Peyer's patch (tissue), 4 donors: ENCODE measurements at regions not wholly inside any gene's neighbourhood (a gene's known extent, or its start where the extent isn't known, plus 50 kb on each side); places are given as distances from the start of the nearest gene placed in this dataset.

Source experiments
- DNase-seq, 3 donors: peaks; one replicate each; pipeline ENCODE4 v3.0.0-alpha.2; 2017 to 2019
- H3K27ac ChIP-seq, 4 donors: fragments of 200-600 bp; sonication (generic); one replicate each; pipeline ENCODE4 v1.5.1; 2016 to 2019
- H3K27me3 ChIP-seq, 2 donors: fragments of 200-600 bp; sonication (generic); one replicate each; pipeline ENCODE4 v1.5.1; 2019
- H3K36me3 ChIP-seq, 3 donors: fragments of 200-600 bp; sonication (generic); one replicate each; pipeline ENCODE4 v1.5.1; 2016 to 2019
- H3K4me1 ChIP-seq, 4 donors: fragments of 200-600 bp; sonication (generic); one replicate each; pipeline ENCODE4 v1.5.1; 2016 to 2019
- H3K4me3 ChIP-seq, 4 donors: fragments of 200-600 bp; sonication (generic); 1 replicate in 3 of 4; 2 replicates in 1 of 4; pipeline ENCODE4 v1.5.1; 2016 to 2019; ENCODE audit warnings: mild to moderate bottlenecking in 1 of 4
- H3K9me3 ChIP-seq, 4 donors: fragments of 200-600 bp; sonication (generic); one replicate each; pipeline ENCODE4 v1.5.1; 2016 to 2019; ENCODE audit warnings: mild to moderate bottlenecking in 1 of 4
- CTCF ChIP-seq, 6 experiments: fragments of 450-650 bp in 4 of 6; fragments of 200-600 bp in 2 of 6; sonication (generic) in 1 of 6; IDR thresholded peaks; one replicate each; pipeline ENCODE4 v1.5.1; 2017 to 2019; ENCODE audit warnings: antibody characterized with exemption in 6 of 6, mild to moderate bottlenecking in 3 of 6, moderate library complexity in 1 of 6
- POLR2A ChIP-seq, 2 donors: fragments of 450-650 bp; IDR thresholded peaks; one replicate each; pipeline ENCODE4 v1.5.1; 2017; ENCODE audit warnings: antibody characterized with exemption in 2 of 2, mild to moderate bottlenecking in 2 of 2, moderate library complexity in 2 of 2

GRCh38 chr6:55034752-55035151 is 139.6 kb upstream of the HCRTR2 start:
- H3K36me3 ChIP-seq: no peaks in the 10 kb centered on the region
- DNase-seq: no peak
- H3K9me3 ChIP-seq: no peaks in the 10 kb centered on the region
- no peak for TF ChIP-seq CTCF (IDR thresholded peaks at IDR 0.05)
- no peak for TF ChIP-seq POLR2A (IDR thresholded peaks at IDR 0.05)
- no peaks in the 10 kb centered on the region for H3K27me3 ChIP-seq
- no peak overlapping the region for H3K4me3 ChIP-seq
- H3K4me1 ChIP-seq: no peaks in the 10 kb centered on the region
- no peak overlapping the region for H3K27ac ChIP-seq

- H3K4me3 ChIP-seq: no peak overlapping the region
- H3K36me3 ChIP-seq: no peaks in the 10 kb centered on the region
- H3K27me3 ChIP-seq: no peaks in the 10 kb centered on the region
- H3K27ac ChIP-seq: no peak overlapping the region
- H3K9me3 ChIP-seq: no peaks in the 10 kb centered on the region
- DNase-seq: no peak
- no peaks in the 10 kb centered on the region for H3K4me1 ChIP-seq
- TF ChIP-seq POLR2A (IDR thresholded peaks at IDR 0.05) (no peak), CTCF (IDR thresholded peaks at IDR 0.05) (no peak)
Measured at GRCh38 chr6:55040102-55040848, 134.0 kb upstream of the HCRTR2 start.

GRCh38 chr6:55046869-55047422 is 127.4 kb upstream of the HCRTR2 start:
- Histone ChIP-seq H3K9me3 (no peaks in the 10 kb centered on the region), H3K36me3 (no peaks in the 10 kb centered on the region), H3K27me3 (no peaks in the 10 kb centered on the region), H3K4me3 (no peak overlapping the region), H3K4me1 (peaks cover 0 to 6% (median 0%) of the 10 kb centered on the region in 4 donors), H3K27ac (no peak overlapping the region)
- no peak for DNase-seq
- TF ChIP-seq CTCF (IDR thresholded peaks at IDR 0.05) (no peak), POLR2A (IDR thresholded peaks at IDR 0.05) (no peak)

- Histone ChIP-seq H3K4me1 (peaks cover 0 to 6% (median 0%) of the 10 kb centered on the region in 4 donors), H3K4me3 (no peak overlapping the region), H3K36me3 (no peaks in the 10 kb centered on the region), H3K9me3 (no peaks in the 10 kb centered on the region), H3K27me3 (no peaks in the 10 kb centered on the region), H3K27ac (no peak overlapping the region)
- no peak for DNase-seq
- TF ChIP-seq POLR2A (IDR thresholded peaks at IDR 0.05): no peak
- TF ChIP-seq CTCF (IDR thresholded peaks at IDR 0.05): no peak
Measured at GRCh38 chr6:55047451-55048044, 126.8 kb upstream of the HCRTR2 start.

GRCh38 chr6:55049866-55050265 is 124.4 kb upstream of the HCRTR2 start:
- Histone ChIP-seq H3K9me3 (no peaks in the 10 kb centered on the region), H3K4me3 (no peak overlapping the region), H3K27ac (no peak overlapping the region), H3K4me1 (peaks cover 0 to 6% (median 0%) of the 10 kb centered on the region in 4 donors), H3K27me3 (no peaks in the 10 kb centered on the region), H3K36me3 (no peaks in the 10 kb centered on the region)
- DNase-seq: no peak
- TF ChIP-seq CTCF (IDR thresholded peaks at IDR 0.05) (no peak), POLR2A (IDR thresholded peaks at IDR 0.05) (no peak)
